Dermis microvascular lymphatic vessel endothelial cell (primary cell): ENCODE measurements at regions not wholly inside any gene's neighbourhood (a gene's known extent, or its start where the extent isn't known, plus 50 kb on each side); places are given as distances from the start of the nearest gene placed in this dataset.
"Not testable (repeated sequence)": the region's sequence is repeated elsewhere in the genome, so short reads cannot be mapped to it uniquely, and the experiment has no call there.

Source experiments
- DNase-seq, 2 donors: peaks; one replicate each; pipeline versions ENCODE4 v3.0.0 to v3.0.0-alpha.2; 2010; ENCODE audit warnings: low read depth in 2 of 2

- DNase-seq = no peak
These were observed 307.7 kb downstream of the JRKL start for GRCh38 chr11:96697466-96697865.

- peak in 1 of 2 donors; percentile 3 for DNase-seq
These were observed 315.0 kb downstream of the JRKL start for GRCh38 chr11:96704847-96705246.

GRCh38 chr11:96706761-96707160, 316.9 kb downstream of the JRKL start:
- DNase-seq = no peak

- no peak for DNase-seq
These were observed 317.5 kb downstream of the JRKL start for GRCh38 chr11:96707273-96707672.

- no peak for DNase-seq
These were observed 318.5 kb downstream of the JRKL start for GRCh38 chr11:96708219-96708878.

GRCh38 chr11:96713301-96713700, 323.5 kb downstream of the JRKL start:
- no peak for DNase-seq

- no peak for DNase-seq
These were observed 324.9 kb downstream of the JRKL start for GRCh38 chr11:96714689-96715088.

- DNase-seq = no peak
These were observed 325.4 kb downstream of the JRKL start for GRCh38 chr11:96715208-96715607.

- no peak for DNase-seq
These were observed 346.8 kb downstream of the JRKL start for GRCh38 chr11:96736601-96737000.

- DNase-seq = no peak
These were observed 348.5 kb downstream of the JRKL start for GRCh38 chr11:96738311-96738710.

GRCh38 chr11:96741068-96741467, 351.3 kb downstream of the JRKL start:
- DNase-seq = no peak

- DNase-seq = no peak
These were observed 354.9 kb downstream of the JRKL start for GRCh38 chr11:96744697-96745096.

GRCh38 chr11:96748639-96749370, 359.0 kb downstream of the JRKL start:
- DNase-seq = peak; percentile 33 to 44

- DNase-seq = not testable (repeated sequence)
These were observed 362.0 kb downstream of the JRKL start for GRCh38 chr11:96751807-96752206.

- DNase-seq = no peak
These were observed 362.4 kb downstream of the JRKL start for GRCh38 chr11:96752221-96752620.

- no peak for DNase-seq
These were observed 364.2 kb downstream of the JRKL start for GRCh38 chr11:96753997-96754396.

GRCh38 chr11:96755209-96755608, 365.4 kb downstream of the JRKL start:
- DNase-seq = no peak

GRCh38 chr11:96755752-96756151, 365.9 kb downstream of the JRKL start:
- DNase-seq = no peak

- no peak for DNase-seq
These were observed 369.1 kb downstream of the JRKL start for GRCh38 chr11:96758957-96759356.

GRCh38 chr11:96760306-96760705, 370.5 kb downstream of the JRKL start:
- DNase-seq = no peak

- DNase-seq = no peak
These were observed 371.0 kb downstream of the JRKL start for GRCh38 chr11:96760815-96761214.

- no peak for DNase-seq
These were observed 371.6 kb downstream of the JRKL start for GRCh38 chr11:96761451-96761850.

GRCh38 chr11:96763244-96763643, 373.4 kb downstream of the JRKL start:
- DNase-seq = no peak
